CD4-positive, alpha-beta T cell (primary cell): ENCODE measurements at regions not wholly inside any gene's neighbourhood (a gene's known extent, or its start where the extent isn't known, plus 50 kb on each side); places are given as distances from the start of the nearest gene placed in this dataset.

ENCODE experiments used
- ATAC-seq: fragments of 200-7000 bp; cut with Tn5 transposase; one replicate; pipeline ENCODE4 v1.10.0; 2022; ENCODE audit warnings: mild to moderate bottlenecking; ENCODE audit not compliant: poor library complexity
- CTCF ChIA-PET: fragments of 350-600 bp; sonication (Branson Sonifier 250); formaldehyde crosslinking; loops from one replicate; lab custom pipeline; 2021; ENCODE audit warnings: antibody characterized with exemption, inconsistent platforms; lab: Charles Lee
- POLR2A ChIA-PET: fragments of 350-600 bp; sonication (Branson Sonifier 250); formaldehyde crosslinking; loops from one replicate; lab custom pipeline; 2021; ENCODE audit warnings: antibody characterized with exemption, inconsistent platforms; lab: Charles Lee
- DNase-seq, 14 experiments: peaks; one replicate each; pipeline ENCODE4 v3.0.0-alpha.2; 2013 to 2020; ENCODE audit warnings: mixed read lengths in 2 of 14
- H3K27ac ChIP-seq, 2 donors: one replicate each; pipeline versions ENCODE4 v1.5.1 to v1.7.0; 2013; ENCODE audit warnings: low read length in 2 of 2, low read depth in 1 of 2, mild to moderate bottlenecking in 1 of 2
- H3K27me3 ChIP-seq, 2 experiments: 1 replicate in 1 of 2; 2 replicates in 1 of 2; pipeline versions ENCODE4 v1.6.1 to v1.7.0; 2013; ENCODE audit warnings: low read length in 2 of 2, control low read depth in 1 of 2, mild to moderate bottlenecking in 1 of 2, moderate library complexity in 1 of 2; ENCODE audit not compliant: insufficient read depth in 2 of 2, control insufficient read depth in 1 of 2
- H3K36me3 ChIP-seq: one replicate; pipeline ENCODE4 v1.6.1; 2013; ENCODE audit warnings: low read length, control low read depth; ENCODE audit not compliant: insufficient read depth
- H3K4me1 ChIP-seq: one replicate; pipeline ENCODE4 v1.6.1; 2013; ENCODE audit warnings: low read length, control low read depth; ENCODE audit not compliant: insufficient read depth
- H3K4me3 ChIP-seq: one replicate; pipeline ENCODE4 v1.5.1; 2013; ENCODE audit warnings: mild to moderate bottlenecking, low read length, moderate library complexity
- H3K9me3 ChIP-seq, 2 experiments: 1 replicate in 1 of 2; 2 replicates in 1 of 2; pipeline versions ENCODE4 v1.6.1 to v1.7.0; 2013; ENCODE audit warnings: low read length in 2 of 2, mild to moderate bottlenecking in 2 of 2, control low read depth in 1 of 2, moderate library complexity in 1 of 2; ENCODE audit not compliant: control insufficient read depth in 1 of 2, insufficient read depth in 1 of 2
- H3K27ac Mint-ChIP-seq: one replicate; pipeline ENCODE4 v1.8.0; 2020; ENCODE audit warnings: mixed read lengths
- H3K27me3 Mint-ChIP-seq: one replicate; pipeline ENCODE4 v1.8.0; 2021; ENCODE audit warnings: mixed read lengths
- H3K36me3 Mint-ChIP-seq: one replicate; pipeline ENCODE4 v1.8.0; 2021; ENCODE audit warnings: low read depth, mixed read lengths
- H3K4me1 Mint-ChIP-seq: one replicate; pipeline ENCODE4 v1.8.0; 2021; ENCODE audit warnings: low read depth, mixed read lengths
- H3K4me3 Mint-ChIP-seq: one replicate; pipeline ENCODE4 v1.8.0; 2020; ENCODE audit warnings: mild to moderate bottlenecking, mixed read lengths
- H3K9me3 Mint-ChIP-seq: one replicate; pipeline ENCODE4 v1.8.0; 2020; ENCODE audit warnings: mixed read lengths
- CTCF ChIP-seq: fragments of 200-600 bp; IDR thresholded peaks from one replicate; pipeline ENCODE4 v1.8.0; 2022; ENCODE audit warnings: antibody characterized with exemption, mild to moderate bottlenecking
- intact Hi-C, 2 experiments: fragments of 100-400 bp; cut with DNase I in 1 of 2; cut with micrococcal nuclease in 1 of 2; formaldehyde crosslinking; loops; one replicate each; pipeline versions ENCODE4 v1.15.1 to v1.9.0; 2023 to 2025; cut with DNase I, micrococcal nuclease

GRCh38 chr18:67951137-67951536 lies 434.6 kb upstream of the DSEL start:
- no peak for DNase-seq
- Histone ChIP-seq H3K36me3 (no peaks in the 10 kb centered on the region), H3K27ac (no peak overlapping the region), H3K4me3 (no peak overlapping the region), H3K4me1 (no peaks in the 10 kb centered on the region), H3K27me3 (no peaks in the 10 kb centered on the region), H3K9me3 (no peaks in the 10 kb centered on the region)
- ChIA-PET POLR2A (no interaction called here), CTCF (no interaction called here)
- Mint-ChIP-seq H3K27me3 (no peaks in the 10 kb centered on the region), H3K4me1 (no peaks in the 10 kb centered on the region), H3K27ac (no peak overlapping the region), H3K9me3 (no peaks in the 10 kb centered on the region), H3K4me3 (no peak overlapping the region), H3K36me3 (no peaks in the 10 kb centered on the region)
- no peak for ATAC-seq
- intact Hi-C loops = no loop called here
- TF ChIP-seq CTCF = no peak

- H3K27ac ChIP-seq = no peak overlapping the region
- no peaks in the 10 kb centered on the region for H3K4me1 Mint-ChIP-seq
- H3K36me3 Mint-ChIP-seq = no peaks in the 10 kb centered on the region
- ATAC-seq (no peak), DNase-seq (no peak)
- no peak for TF ChIP-seq CTCF
- POLR2A ChIA-PET = no interaction called here
- no peaks in the 10 kb centered on the region for H3K9me3 ChIP-seq
- H3K4me3 ChIP-seq = no peak overlapping the region
- CTCF ChIA-PET = no interaction called here
- no peaks in the 10 kb centered on the region for H3K36me3 ChIP-seq
- no peaks in the 10 kb centered on the region for H3K4me1 ChIP-seq
- no peak overlapping the region for H3K27ac Mint-ChIP-seq
- intact Hi-C loops = no loop called here
- H3K27me3 Mint-ChIP-seq = no peaks in the 10 kb centered on the region
- H3K4me3 Mint-ChIP-seq = no peak overlapping the region
- peaks cover 2% of the 10 kb centered on the region for H3K9me3 Mint-ChIP-seq
- H3K27me3 ChIP-seq = no peaks in the 10 kb centered on the region
Observed at GRCh38 chr18:67938660-67939059, 422.1 kb upstream of the DSEL start.

- TF ChIP-seq CTCF = no peak
- Mint-ChIP-seq H3K9me3 (peaks cover 2% of the 10 kb centered on the region), H3K4me1 (no peaks in the 10 kb centered on the region), H3K36me3 (no peaks in the 10 kb centered on the region), H3K4me3 (no peak overlapping the region), H3K27me3 (no peaks in the 10 kb centered on the region), H3K27ac (no peak overlapping the region)
- H3K9me3 ChIP-seq = no peaks in the 10 kb centered on the region
- DNase-seq (no peak), ATAC-seq (no peak)
- H3K4me3 ChIP-seq = no peak overlapping the region
- intact Hi-C loops = no loop called here
- no peaks in the 10 kb centered on the region for H3K36me3 ChIP-seq
- ChIA-PET POLR2A (no interaction called here), CTCF (no interaction called here)
- no peak overlapping the region for H3K27ac ChIP-seq
- no peaks in the 10 kb centered on the region for H3K4me1 ChIP-seq
- no peaks in the 10 kb centered on the region for H3K27me3 ChIP-seq
Observed at GRCh38 chr18:67935638-67936037, 419.1 kb upstream of the DSEL start.
